ENCODE measurements at regions not wholly inside any gene's neighbourhood (a gene's known extent, or its start where the extent isn't known, plus 50 kb on each side); places are given as distances from the start of the nearest gene placed in this dataset.
"Not testable (repeated sequence)": the region's sequence is repeated elsewhere in the genome, so short reads cannot be mapped to it uniquely, and the experiment has no call there.

DNA sequence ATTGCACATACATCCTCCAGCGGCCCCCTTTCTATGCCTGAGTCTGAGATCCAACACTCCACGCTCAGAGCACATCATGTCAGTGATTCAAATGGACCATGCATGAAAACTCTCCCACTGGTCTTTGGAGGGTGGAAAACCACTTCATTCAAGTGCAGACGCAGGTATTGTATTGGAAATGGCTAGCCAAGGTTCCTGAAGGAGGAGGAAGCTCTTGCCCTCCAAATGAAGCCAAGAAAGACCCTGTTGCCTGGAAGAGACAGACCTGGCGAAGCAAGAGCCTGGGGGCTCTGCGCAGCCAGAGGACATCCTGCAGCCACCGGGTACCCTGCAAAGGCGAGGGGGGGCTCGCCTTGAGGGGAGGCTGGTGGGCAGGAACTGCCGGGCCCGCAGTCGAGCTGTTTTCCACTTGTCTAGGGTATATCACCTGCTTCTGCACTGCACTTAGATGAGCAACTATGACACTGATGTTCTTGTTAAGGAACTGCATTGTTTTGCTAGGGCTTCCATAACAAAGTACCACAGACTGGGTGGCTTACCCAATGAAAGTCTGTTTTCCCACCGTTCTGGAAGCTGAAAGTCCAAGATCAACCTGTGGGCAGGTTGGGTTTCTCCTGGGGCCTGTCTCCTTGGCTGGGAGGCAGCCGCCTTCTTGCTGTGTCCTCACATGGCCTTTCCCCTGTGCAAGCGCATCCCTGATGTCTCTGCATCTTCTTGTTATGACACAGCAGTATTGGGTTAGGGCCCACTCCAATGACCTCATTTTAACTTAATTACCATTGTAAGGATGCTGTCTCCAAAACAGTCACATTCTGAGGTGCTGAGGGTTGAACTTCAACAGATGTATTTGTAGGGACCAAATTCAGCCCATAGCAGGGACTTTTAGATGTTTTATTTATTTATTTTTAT lies 233.4 kb downstream of the ARHGAP12 start:
- H3K27ac ChIP-seq (ENCODE audit: low read depth, low read length): no peak overlapping the region
- 87 to 90% (median 90%) methylated on average over 14 of the region's 14 CpGs for WGBS, 3 donors

DNA sequence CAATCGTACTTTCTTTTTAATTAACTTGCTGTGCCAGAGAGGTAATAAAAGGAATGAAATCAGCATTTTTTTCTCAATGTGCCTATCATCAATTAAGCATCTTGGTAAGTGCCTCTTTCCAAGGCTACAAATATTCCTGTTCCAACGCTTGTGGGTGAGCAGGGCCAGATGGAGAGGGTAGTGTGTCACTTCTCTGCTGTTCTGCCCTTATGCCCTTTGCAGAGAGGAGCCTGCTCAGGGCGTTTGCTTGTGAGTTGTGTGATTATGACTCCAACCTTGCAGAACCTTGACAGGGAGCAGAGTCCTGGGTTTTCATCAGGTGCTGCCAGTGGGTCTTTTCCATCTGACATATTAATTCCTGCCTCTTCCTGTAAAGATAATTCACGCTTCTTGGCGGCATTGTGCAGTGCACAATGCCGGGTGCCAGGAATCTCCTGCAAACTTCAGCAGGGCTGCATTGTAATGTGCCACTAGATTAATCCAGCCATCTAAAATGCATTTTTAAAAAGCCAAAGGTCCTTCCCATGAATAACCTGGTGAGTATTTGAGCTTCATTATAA lies 234.4 kb downstream of the ARHGAP12 start:
- WGBS, 3 donors: 42 to 80% (median 71%) methylated on average over 6 of the region's 6 CpGs
- H3K27ac ChIP-seq (ENCODE audit: low read depth, low read length): no peak overlapping the region

DNA sequence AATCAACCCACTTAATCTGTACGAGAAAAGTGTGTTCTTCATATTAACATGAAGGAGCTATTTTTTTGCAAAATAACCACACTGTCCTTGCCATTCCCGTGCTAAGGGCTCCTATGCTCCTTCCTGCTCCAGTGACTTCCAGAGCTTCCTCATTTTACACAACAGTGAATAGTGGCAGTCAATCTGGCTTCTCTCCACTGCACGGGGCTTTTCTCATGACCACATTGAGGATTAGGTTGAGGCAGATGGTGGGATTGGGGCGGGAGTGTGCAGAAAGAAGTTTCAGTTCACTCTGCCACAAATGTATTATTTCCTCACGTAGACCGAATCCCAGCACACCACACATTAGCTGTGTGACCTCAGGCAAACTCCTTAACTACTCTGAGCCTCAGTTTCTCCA lies 235.1 kb downstream of the ARHGAP12 start:
- H3K27ac ChIP-seq (ENCODE audit: low read depth, low read length): no peak overlapping the region

GRCh38 chr10:31689233-31689632 lies 239.4 kb downstream of the ARHGAP12 start:
- H3K27ac ChIP-seq (ENCODE audit: low read depth, low read length): no peak overlapping the region
- 47 to 64% (median 62%) methylated on average over 1 of the region's 1 CpG for WGBS, 3 donors

More for the DNA sequence above, 235.1 kb downstream of the ARHGAP12 start:
- 76 to 83% (median 78%) methylated on average over 6 of the region's 6 CpGs for WGBS, 3 donors

- H3K27ac ChIP-seq (ENCODE audit: low read depth, low read length): no peak overlapping the region
- WGBS, 3 donors: 82 to 88% (median 86%) methylated on average over 3 of the region's 3 CpGs
These were observed 240.8 kb downstream of the ARHGAP12 start for GRCh38 chr10:31687663-31688482.

- no peak overlapping the region for H3K27ac ChIP-seq (ENCODE audit: low read depth, low read length)
These were observed 242.0 kb downstream of the ARHGAP12 start for GRCh38 chr10:31686599-31686998.

DNA sequence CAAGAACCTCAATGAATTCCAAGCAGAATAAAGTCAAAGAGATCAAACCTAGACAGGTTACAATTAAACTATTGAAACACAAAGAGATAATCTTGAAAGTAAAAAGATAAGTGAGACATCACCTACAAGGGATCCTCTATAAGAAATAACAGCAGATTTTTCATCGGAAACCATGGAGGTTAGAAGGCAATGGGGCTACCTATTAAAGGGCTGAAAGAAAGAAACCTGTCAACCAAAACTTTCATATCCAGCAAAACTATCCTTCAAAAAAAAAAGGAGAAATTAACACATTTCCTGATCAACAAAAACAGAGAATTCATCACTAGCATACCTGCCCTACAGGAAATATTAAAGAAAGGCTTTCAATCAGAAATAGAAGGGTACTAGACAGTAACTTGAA lies 244.9 kb downstream of the ARHGAP12 start:
- no peak overlapping the region for H3K27ac ChIP-seq (ENCODE audit: low read depth, low read length)
- 97 to 100% (median 97%) methylated on average over 1 of the region's 1 CpG for WGBS, 3 donors

GRCh38 chr10:31679936-31680335 lies 248.7 kb downstream of the ARHGAP12 start:
- 63 to 90% (median 90%) methylated on average over 4 of the region's 4 CpGs for WGBS, 3 donors
- H3K27ac ChIP-seq (ENCODE audit: low read depth, low read length): no peak overlapping the region

DNA sequence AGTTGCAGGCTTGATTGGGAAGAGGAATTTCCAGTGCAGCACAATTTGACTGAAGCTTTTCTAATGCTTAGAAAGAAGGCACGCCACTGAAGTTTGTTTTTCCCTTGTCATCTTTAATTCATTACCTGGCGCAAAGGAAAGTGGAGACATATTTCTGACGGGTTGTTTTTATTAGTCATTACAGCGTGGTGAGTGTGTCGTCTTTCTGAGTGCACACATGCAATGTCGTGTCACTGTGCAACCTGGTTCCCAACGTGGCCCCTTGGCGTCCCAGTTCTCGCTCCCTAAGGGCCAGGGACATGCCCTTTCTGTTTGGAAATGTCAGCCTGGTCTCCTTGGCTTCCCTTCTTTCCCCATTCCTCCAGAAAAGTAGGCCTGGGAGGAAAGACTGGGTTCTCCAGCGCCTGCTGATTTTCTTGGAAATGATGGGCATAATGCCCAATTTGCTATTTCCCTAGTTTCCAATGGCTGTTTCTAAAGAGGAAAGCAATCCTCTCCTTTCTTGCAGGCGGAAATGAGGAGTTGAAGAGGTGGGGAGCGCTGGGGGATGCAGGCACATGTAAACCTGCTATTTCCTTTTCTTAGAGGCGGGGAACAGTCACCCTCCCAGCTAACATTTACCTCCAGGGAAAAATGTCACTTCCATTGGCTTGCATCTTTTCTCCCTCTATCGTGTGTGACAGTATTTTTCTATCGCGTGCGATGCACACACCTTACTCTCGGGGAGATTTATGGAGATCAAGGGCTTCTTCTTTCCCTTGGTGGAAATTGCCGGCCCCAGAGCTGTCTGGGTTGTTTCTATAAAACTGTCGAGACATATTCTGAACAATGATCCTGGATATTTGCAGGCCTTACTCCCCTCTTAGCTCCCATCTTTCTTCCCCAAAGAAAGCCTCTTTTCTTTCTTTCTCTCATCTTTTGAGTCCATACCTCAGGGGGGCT lies 249.8 kb downstream of the ARHGAP12 start:
- WGBS, 3 donors: 69 to 81% (median 78%) methylated on average over 20 of the region's 20 CpGs
- H3K27ac ChIP-seq (ENCODE audit: low read depth, low read length): no peak overlapping the region

GRCh38 chr10:31678139-31678536 lies 250.5 kb downstream of the ARHGAP12 start:
- 62 to 71% (median 67%) methylated on average over 12 of the region's 12 CpGs for WGBS, 3 donors
- no peak overlapping the region for H3K27ac ChIP-seq (ENCODE audit: low read depth, low read length)

DNA sequence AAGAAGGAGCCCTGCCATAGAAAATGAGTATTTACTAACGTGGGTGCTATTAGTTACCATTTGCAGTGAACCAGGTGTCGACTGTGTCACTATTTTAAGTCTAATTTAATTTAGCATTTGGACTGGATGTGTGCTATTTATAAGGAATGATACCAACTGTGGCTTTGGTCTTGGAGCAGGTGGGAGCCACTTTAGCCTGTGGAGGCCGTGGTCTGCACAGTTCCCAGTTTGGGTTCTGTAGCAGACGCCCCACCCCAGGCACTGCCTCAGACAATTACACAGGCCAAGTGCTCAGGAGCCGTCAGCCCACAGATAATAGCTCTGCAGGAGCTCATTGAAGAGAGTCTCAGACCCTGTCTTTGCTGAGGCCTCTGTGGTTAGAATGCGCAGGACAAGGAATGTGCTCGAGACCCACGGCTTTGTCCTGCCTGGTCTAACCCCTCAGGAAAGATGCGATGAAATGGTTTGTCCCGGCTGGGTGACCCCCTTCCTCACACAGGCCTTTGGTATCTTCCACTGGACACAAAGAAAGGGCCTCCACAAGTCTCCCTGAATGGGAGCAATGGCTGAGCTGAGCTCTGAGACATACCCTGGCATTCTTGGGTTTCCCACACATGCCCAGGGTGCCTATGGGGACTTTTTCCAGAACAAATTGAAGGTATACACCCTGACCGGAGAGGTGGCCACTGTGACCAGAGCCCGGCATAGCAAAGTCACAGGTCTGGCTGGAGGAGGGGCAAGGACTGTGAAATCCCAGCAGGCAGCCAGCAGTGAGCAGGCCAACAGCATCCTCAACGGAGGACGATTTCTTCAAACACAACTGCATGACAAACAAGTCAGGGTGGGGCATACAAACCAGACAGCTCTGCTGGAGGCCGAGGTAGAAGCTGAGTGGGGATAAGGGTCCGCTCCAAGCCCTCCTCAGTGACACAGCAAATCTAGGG lies 251.2 kb downstream of the ARHGAP12 start:
- no peak overlapping the region for H3K27ac ChIP-seq (ENCODE audit: low read depth, low read length)
- 79 to 90% (median 86%) methylated on average over 16 of the region's 16 CpGs for WGBS, 3 donors

GRCh38 chr10:31675726-31676125 lies 252.9 kb downstream of the ARHGAP12 start:
- H3K27ac ChIP-seq (ENCODE audit: low read depth, low read length): no peak overlapping the region

DNA sequence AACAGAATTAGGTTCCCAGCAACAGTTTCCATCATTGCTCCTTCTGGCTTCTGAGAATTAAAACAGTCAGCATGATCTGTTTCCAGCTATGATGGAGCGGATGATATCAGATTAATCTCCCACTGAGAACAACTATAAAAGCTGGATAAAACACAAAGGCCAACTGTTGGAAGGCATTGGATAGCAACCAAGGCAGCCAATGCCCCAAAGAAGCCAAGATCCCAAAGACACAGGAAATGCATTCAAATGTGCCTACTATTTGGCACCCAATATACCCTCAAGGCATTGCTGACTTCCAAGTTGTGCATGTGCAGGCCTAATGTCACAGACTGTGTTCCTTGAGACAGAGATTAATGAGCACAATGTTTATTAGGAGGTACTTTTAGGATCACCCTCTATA lies 259.3 kb downstream of the ARHGAP12 start:
- no peak overlapping the region for H3K27ac ChIP-seq (ENCODE audit: low read depth, low read length)

GRCh38 chr10:31668326-31668725 lies 260.3 kb downstream of the ARHGAP12 start:
- no peak overlapping the region for H3K27ac ChIP-seq (ENCODE audit: low read depth, low read length)

More for the DNA sequence above, 259.3 kb downstream of the ARHGAP12 start:
- 79 to 87% (median 85%) methylated on average over 1 of the region's 1 CpG for WGBS, 3 donors

DNA sequence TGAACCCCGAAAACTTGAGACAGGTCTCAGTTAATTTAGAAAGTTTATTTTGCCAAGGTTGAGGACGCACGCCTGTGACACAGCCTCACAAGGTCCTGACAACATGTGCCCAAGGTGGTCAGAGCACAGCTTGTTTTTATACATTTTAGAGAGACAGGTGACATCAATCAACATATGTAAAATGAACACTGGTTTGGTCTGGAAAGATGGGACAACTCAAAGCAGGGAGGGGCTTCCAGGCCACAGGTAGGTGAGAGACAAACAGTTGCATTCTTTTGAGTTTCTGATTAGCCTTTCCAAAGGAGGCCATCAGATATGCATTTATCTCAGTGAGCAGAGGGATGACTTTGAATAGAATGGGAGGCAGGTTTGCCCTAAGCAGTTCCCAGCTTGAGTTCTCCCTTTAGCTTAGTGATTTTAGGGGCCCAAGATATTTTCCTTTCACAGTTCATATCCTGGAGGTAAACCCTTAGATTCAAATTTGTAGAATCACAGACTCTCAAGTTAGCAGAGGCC lies 262.8 kb downstream of the ARHGAP12 start:
- WGBS, 3 donors: 89 to 95% (median 92%) methylated on average over 3 of the region's 3 CpGs
- not testable (repeated sequence) for H3K27ac ChIP-seq (ENCODE audit: low read depth, low read length)

DNA sequence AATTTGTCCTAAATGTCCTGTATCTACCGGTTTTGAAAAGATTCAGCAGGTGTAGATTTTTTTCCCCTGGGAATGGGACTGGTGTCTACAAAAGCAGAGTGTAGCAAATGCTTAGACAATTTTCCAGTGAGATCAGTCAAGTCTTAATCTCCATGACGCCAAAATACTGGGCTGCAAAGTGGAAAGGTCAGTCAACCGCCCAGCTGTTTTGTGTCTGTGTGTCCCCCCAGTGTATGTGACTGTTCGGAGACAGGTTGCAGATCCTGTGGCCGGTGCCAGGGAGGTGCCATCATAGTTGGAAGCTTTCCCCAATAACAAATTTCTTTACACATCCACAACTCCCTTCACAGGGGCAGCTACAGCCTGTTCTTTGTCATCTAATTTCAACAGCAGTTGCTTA lies 263.8 kb downstream of the ARHGAP12 start:
- 57 to 71% (median 71%) methylated on average over 5 of the region's 5 CpGs for WGBS, 3 donors
- H3K27ac ChIP-seq (ENCODE audit: low read depth, low read length): no peak overlapping the region

DNA sequence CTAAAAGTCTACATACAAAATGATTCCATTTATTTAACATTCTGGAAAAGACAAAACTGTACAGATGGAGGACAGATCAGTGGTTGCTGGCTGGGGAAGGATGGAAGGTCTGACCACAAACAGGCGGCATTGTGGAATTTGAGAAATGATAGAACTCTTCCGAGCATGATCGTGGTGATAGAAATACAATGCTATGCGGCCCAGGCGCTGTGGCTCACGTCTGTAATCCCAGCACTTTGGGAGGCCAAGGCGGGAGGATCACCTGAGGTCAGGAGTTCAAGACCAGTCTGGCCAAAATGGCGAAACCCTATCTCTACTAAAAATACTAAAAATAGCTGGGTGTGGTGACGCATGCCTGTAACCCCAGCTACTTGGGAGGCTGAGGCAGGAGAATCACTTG lies 264.6 kb downstream of the ARHGAP12 start:
- 90 to 95% (median 92%) methylated on average over 9 of the region's 9 CpGs for WGBS, 3 donors
- H3K27ac ChIP-seq (ENCODE audit: low read depth, low read length): not testable (repeated sequence)

All from adipose tissue (tissue), 3 donors.